GF-D8 (cell line): ENCODE measurements at regions not wholly inside any gene's neighbourhood (a gene's known extent, or its start where the extent isn't known, plus 50 kb on each side); places are given as distances from the start of the nearest gene placed in this dataset.
"Not testable (repeated sequence)": the region's sequence is repeated elsewhere in the genome, so short reads cannot be mapped to it uniquely, and the experiment has no call there.

Experiments used
- DNase-seq: peaks from one replicate; lab custom pipeline; 2025; lab: John Stamatoyannopoulos, UW

- DNase-seq: no peak
Measured at GRCh38 chr7:81226234-81226633, 307.4 kb upstream of the SEMA3C start.

- DNase-seq: not testable (repeated sequence)
Measured at GRCh38 chr7:81222692-81223091, 303.8 kb upstream of the SEMA3C start.

- DNase-seq: no peak
Measured at GRCh38 chr7:81221527-81222217, 302.8 kb upstream of the SEMA3C start.

GRCh38 chr7:81218480-81219106, 299.7 kb upstream of the SEMA3C start:
- no peak for DNase-seq

- DNase-seq: no peak
Measured at GRCh38 chr7:81213394-81213793, 294.5 kb upstream of the SEMA3C start.

GRCh38 chr7:81211934-81212320, 293.1 kb upstream of the SEMA3C start:
- DNase-seq: no peak

GRCh38 chr7:81211204-81211933, 292.5 kb upstream of the SEMA3C start:
- DNase-seq: no peak

- no peak for DNase-seq
Measured at GRCh38 chr7:81210137-81211064, 291.6 kb upstream of the SEMA3C start.

- no peak for DNase-seq
Measured at GRCh38 chr7:81209059-81209458, 290.2 kb upstream of the SEMA3C start.

GRCh38 chr7:81207801-81208200, 288.9 kb upstream of the SEMA3C start:
- no peak for DNase-seq

- no peak for DNase-seq
Measured at GRCh38 chr7:81206667-81207360, 288.0 kb upstream of the SEMA3C start.

GRCh38 chr7:81206217-81206616, 287.4 kb upstream of the SEMA3C start:
- DNase-seq: no peak

GRCh38 chr7:81201188-81201587, 282.3 kb upstream of the SEMA3C start:
- no peak for DNase-seq

GRCh38 chr7:81198766-81199165, 279.9 kb upstream of the SEMA3C start:
- no peak for DNase-seq

- DNase-seq: no peak
Measured at GRCh38 chr7:81197266-81197665, 278.4 kb upstream of the SEMA3C start.

- DNase-seq: no peak
Measured at GRCh38 chr7:81195033-81195432, 276.2 kb upstream of the SEMA3C start.

- DNase-seq: no peak
Measured at GRCh38 chr7:81190997-81191768, 272.3 kb upstream of the SEMA3C start.

GRCh38 chr7:81187753-81188152, 268.9 kb upstream of the SEMA3C start:
- no peak for DNase-seq

- DNase-seq: no peak
Measured at GRCh38 chr7:81186691-81187090, 267.8 kb upstream of the SEMA3C start.

- DNase-seq: no peak
Measured at GRCh38 chr7:81185072-81185471, 266.2 kb upstream of the SEMA3C start.

- no peak for DNase-seq
Measured at GRCh38 chr7:81183326-81183725, 264.5 kb upstream of the SEMA3C start.
